IMR-90 (cell line): ENCODE measurements at regions not wholly inside any gene's neighbourhood (a gene's known extent, or its start where the extent isn't known, plus 50 kb on each side); places are given as distances from the start of the nearest gene placed in this dataset.

Experiments used
- ATAC-seq: fragments of 200-7000 bp; cut with Tn5 transposase; 2 replicates; pipeline ENCODE4 v1.9.1; 2020; ENCODE audit warnings: low read depth, mild to moderate bottlenecking, moderate library complexity
- BruUV-seq: library from RNA; stranded (reverse); fragments of 400-500 nt; replicated peaks from 2 replicates; lab custom pipeline; 2021; lab: Mats Ljungman, UMichigan
- CTCF ChIA-PET: fragments of 300-600 bp; formaldehyde crosslinking; extraction: SDS; loops from one replicate; lab custom pipeline; 2021; ENCODE audit warnings: antibody characterized with exemption; lab: Yijun Ruan, JAX
- POLR2A ChIA-PET: fragments of 300-600 bp; sonication (Branson Sonifier 250); formaldehyde crosslinking; loops from one replicate; lab custom pipeline; 2022; ENCODE audit warnings: antibody characterized with exemption; ENCODE audit not compliant: unreplicated experiment; lab: Charles Lee
- DNase-seq: peaks from one replicate; pipeline ENCODE4 v3.0.0; 2013
- H2AFZ ChIP-seq: replicated peaks from 2 replicates; pipeline ENCODE3; 2013; ENCODE audit warnings: low read length, mild to moderate bottlenecking; ENCODE audit not compliant: poor library complexity
- H2AK5ac ChIP-seq: 2 replicates; pipeline ENCODE4 v1.6.1; 2013; ENCODE audit warnings: low read depth, low read length, inconsistent platforms
- H2AK9ac ChIP-seq: replicated peaks from 2 replicates; pipeline ENCODE3; 2013; ENCODE audit warnings: mild to moderate bottlenecking, low read depth, low read length, moderate library complexity; ENCODE audit not compliant: poor library complexity
- H2BK120ac ChIP-seq: 2 replicates; pipeline ENCODE4 v1.6.1; 2013; ENCODE audit warnings: low read depth, low read length, inconsistent platforms
- H2BK15ac ChIP-seq: 3 replicates; pipeline ENCODE4 v1.6.1; 2013; ENCODE audit warnings: low read depth, low read length, inconsistent platforms
- H2BK20ac ChIP-seq: 2 replicates; pipeline ENCODE4 v1.6.1; 2013; ENCODE audit warnings: low read depth, mild to moderate bottlenecking, inconsistent platforms, low read length, moderate library complexity
- H2BK5ac ChIP-seq: 2 replicates; pipeline ENCODE4 v1.6.1; 2013; ENCODE audit warnings: mild to moderate bottlenecking, low read depth, low read length, inconsistent platforms; ENCODE audit not compliant: poor library complexity, severe bottlenecking
- H3K14ac ChIP-seq: replicated peaks from 2 replicates; pipeline ENCODE4 v1.6.1; 2013; ENCODE audit warnings: low read depth, low read length, inconsistent platforms
- H3K18ac ChIP-seq: 2 replicates; pipeline ENCODE4 v1.6.1; 2013; ENCODE audit warnings: low read depth, low read length, control low read depth
- H3K23ac ChIP-seq: 2 replicates; pipeline ENCODE4 v1.6.1; 2013; ENCODE audit warnings: low read depth, low read length, inconsistent platforms
- H3K27ac ChIP-seq: 2 replicates; pipeline ENCODE4 v1.5.1; 2013; ENCODE audit warnings: mild to moderate bottlenecking, control low read depth, low read length; ENCODE audit not compliant: insufficient read depth
- H3K27me3 ChIP-seq: 2 replicates; pipeline ENCODE4 v1.6.1; 2013; ENCODE audit warnings: low read length; ENCODE audit not compliant: control insufficient read depth, insufficient read depth
- H3K36me3 ChIP-seq: 2 replicates; pipeline ENCODE4 v1.6.1; 2013; ENCODE audit warnings: low read length, mixed read lengths; ENCODE audit not compliant: control insufficient read depth, insufficient read depth
- H3K4ac ChIP-seq: 2 replicates; pipeline ENCODE4 v1.6.1; 2013; ENCODE audit warnings: low read depth, low read length, inconsistent platforms
- H3K4me1 ChIP-seq: 2 replicates; pipeline ENCODE4 v1.6.1; 2013; ENCODE audit warnings: low read length, mixed read lengths; ENCODE audit not compliant: control insufficient read depth, insufficient read depth
- H3K4me2 ChIP-seq: 2 replicates; pipeline ENCODE4 v1.6.1; 2013; ENCODE audit warnings: low read depth, mild to moderate bottlenecking, control low read depth, low read length, moderate library complexity
- H3K4me3 ChIP-seq: 2 replicates; pipeline ENCODE4 v1.5.1; 2013; ENCODE audit warnings: low read depth, mild to moderate bottlenecking, control low read depth, low read length, moderate library complexity; ENCODE audit not compliant: insufficient read depth
- H3K56ac ChIP-seq: 2 replicates; pipeline ENCODE4 v1.6.1; 2013; ENCODE audit warnings: low read length, inconsistent platforms; ENCODE audit not compliant: insufficient read depth; ENCODE audit errors: extremely low read depth
- H3K79me1 ChIP-seq, 2 experiments: 2 replicates each; pipeline ENCODE4 v1.6.1; 2013; ENCODE audit warnings: low read length in 2 of 2, inconsistent platforms in 1 of 2, low read depth in 1 of 2
- H3K9ac ChIP-seq: 2 replicates; pipeline ENCODE4 v1.6.1; 2013; ENCODE audit warnings: low read depth, low read length, control low read depth
- H3K9me1 ChIP-seq: 2 replicates; pipeline ENCODE4 v1.6.1; 2013; ENCODE audit warnings: low read length, inconsistent platforms; ENCODE audit not compliant: insufficient read depth
- H3K9me3 ChIP-seq: 2 replicates; pipeline ENCODE4 v1.6.1; 2013; ENCODE audit warnings: low read length; ENCODE audit not compliant: control insufficient read depth, insufficient read depth
- H4K20me1 ChIP-seq: 2 replicates; pipeline ENCODE4 v1.6.1; 2013; ENCODE audit warnings: low read length, inconsistent platforms; ENCODE audit not compliant: insufficient read depth
- H4K5ac ChIP-seq: 2 replicates; pipeline ENCODE4 v1.6.1; 2013; ENCODE audit warnings: mild to moderate bottlenecking, low read depth, low read length, control low read depth
- H4K8ac ChIP-seq, 2 experiments: 2 replicates each; pipeline ENCODE4 v1.6.1; 2013; ENCODE audit warnings: low read depth in 2 of 2, low read length in 2 of 2, control low read depth in 1 of 2, inconsistent platforms in 1 of 2
- H4K91ac ChIP-seq: 2 replicates; pipeline ENCODE4 v1.6.1; 2013; ENCODE audit warnings: low read depth, low read length, inconsistent platforms; ENCODE audit not compliant: insufficient read depth
- ELK1 ChIP-seq: fragments of 150-350 bp; IDR thresholded peaks from 2 replicates; pipeline ENCODE4 v1.6.1; 2016; ENCODE audit warnings: low read depth, mild to moderate bottlenecking, low read length, moderate library complexity, borderline replicate concordance
- MAFK ChIP-seq: IDR thresholded peaks from 2 replicates; pipeline ENCODE4 v1.6.1; 2012; ENCODE audit warnings: low read depth, low read length, improper control_type of control experiment
- MXI1 ChIP-seq: IDR thresholded peaks from 2 replicates; pipeline ENCODE4 v1.6.1; 2012; ENCODE audit warnings: low read depth, mild to moderate bottlenecking, low read length, moderate library complexity, borderline replicate concordance
- NFE2L2 ChIP-seq: fragments of 150-350 bp; IDR thresholded peaks from 2 replicates; pipeline ENCODE4 v1.6.1; 2016; ENCODE audit warnings: low read depth, mild to moderate bottlenecking, low read length
- RCOR1 ChIP-seq: IDR thresholded peaks from 2 replicates; pipeline ENCODE4 v1.6.1; 2012; ENCODE audit warnings: mild to moderate bottlenecking, low read length, improper control_type of control experiment; ENCODE audit not compliant: insufficient replicate concordance
- WGBS, 2 experiments: methylation state at CpG; one replicate each; pipeline versions ENCODE4 v1.1.5 to v1.1.7; 2013; ENCODE audit warnings: missing lambda C conversion rate in 2 of 2; ENCODE audit not compliant: insufficient read length in 1 of 2; ENCODE audit errors: extremely low coverage in 2 of 2; 5-methylcytosine and 5-hydroxymethylcytosine counted together
- dilution Hi-C: fragments of 300-500 bp; cut with HindIII; formaldehyde crosslinking; loops from one replicate; pipeline ENCODE4 v1.14.3; 2018; ENCODE audit warnings: low sequenced_read_pairs; ENCODE audit not compliant: unreplicated experiment
- in situ Hi-C: fragments of 300-500 bp; cut with MboI; formaldehyde crosslinking; loops from 3 replicates; pipeline ENCODE4 v1.14.3; 2019; ENCODE audit warnings: low sequenced_read_pairs, inconsistent platforms, mixed read lengths
- intact Hi-C: fragments of 100-400 bp; cut with micrococcal nuclease; formaldehyde crosslinking; loops from 2 replicates; pipeline ENCODE4 v1.10.0; 2022

GRCh38 chr3:181610973-181611265, 100.8 kb upstream of the SOX2 start:
- H4K91ac ChIP-seq = no peak overlapping the region
- CTCF ChIA-PET = no interaction called here
- H2BK20ac ChIP-seq = no peak overlapping the region
- H3K4me2 ChIP-seq = no peak overlapping the region
- intact Hi-C loops = no loop called here
- H2AFZ ChIP-seq = no peak overlapping the region
- BruUV-seq = no TSS peak
- in situ Hi-C loops = no loop called here
- H3K9me1 ChIP-seq = no peaks in the 10 kb centered on the region
- H3K79me1 ChIP-seq = no peaks in the 10 kb centered on the region
- H2BK120ac ChIP-seq = no peak overlapping the region
- no peaks in the 10 kb centered on the region for H3K4me1 ChIP-seq
- H2BK5ac ChIP-seq = no peak overlapping the region
- no peaks in the 10 kb centered on the region for H3K27me3 ChIP-seq
- H3K23ac ChIP-seq = no peak overlapping the region
- H4K5ac ChIP-seq = no peak overlapping the region
- no peak overlapping the region for H4K8ac ChIP-seq
- TF ChIP-seq ELK1 = no peak
- TF ChIP-seq MXI1 = no peak
- no peak for TF ChIP-seq MAFK
- TF ChIP-seq NFE2L2 = no peak
- no peak for TF ChIP-seq RCOR1
- DNase-seq (no peak), ATAC-seq (no peak)
- H3K14ac ChIP-seq = no peak overlapping the region
- no peak overlapping the region for H3K4me3 ChIP-seq
- WGBS, 2 experiments = no CpG with 5 or more reads among the region's 2 CpGs
- no peak overlapping the region for H3K27ac ChIP-seq
- no peak overlapping the region for H2AK5ac ChIP-seq
- H2AK9ac ChIP-seq = no peak overlapping the region
- POLR2A ChIA-PET = no interaction called here
- no peak overlapping the region for H3K18ac ChIP-seq
- no peaks in the 10 kb centered on the region for H3K36me3 ChIP-seq
- H3K9me3 ChIP-seq = peaks cover 2% of the 10 kb centered on the region; the same call in 1 of the 2 replicates
- no peak overlapping the region for H3K4ac ChIP-seq
- dilution Hi-C loops = no loop called here
- no peaks in the 10 kb centered on the region for H4K20me1 ChIP-seq
- H3K56ac ChIP-seq = no peak overlapping the region
- no peak overlapping the region for H2BK15ac ChIP-seq
- H3K9ac ChIP-seq = no peak overlapping the region
